ENCODE measurements at regions not wholly inside any gene's neighbourhood (a gene's known extent, or its start where the extent isn't known, plus 50 kb on each side); places are given as distances from the start of the nearest gene placed in this dataset.

GRCh38 chr1:118783095-118783758, 204.9 kb downstream of the TBX15 start (continued):
- no peak for TF ChIP-seq ZNF766 (CRISPR knock-in tag; IDR thresholded peaks at IDR 0.05; ENCODE audit: borderline replicate concordance)

- CTCF ChIA-PET (ENCODE audit: low intra/inter-chr PET ratio, low total read pairs), result no interaction called here
- H3K4me3 ChIP-seq (replicated peaks in 1 of 3; ENCODE audit: insufficient read depth in 1 of 3, low read depth in 2 of 3, low read length in 3 of 3), result no peak overlapping the region
- ATAC-seq, result no peak
- H3K36me3 ChIP-seq (replicated peaks in 1 of 2; ENCODE audit: control insufficient read depth in 1 of 2, insufficient read depth in 2 of 2, low read length in 2 of 2), result no peaks in the 10 kb centered on the region
- 0% methylated on average over 1 of the region's 1 CpG for WGBS (ENCODE audit: low lambda C conversion rate)
- POLR2A ChIA-PET, result no interaction called here
- no peak overlapping the region for H3K9ac ChIP-seq (ENCODE audit: insufficient read depth, low read depth, low read length)
- no peak overlapping the region for H2AFZ ChIP-seq (ENCODE audit: low read length)
- intact Hi-C loops (cut with micrococcal nuclease; ENCODE audit: unreplicated experiment) (no loop called here), in situ Hi-C loops (cut with HindIII; ENCODE audit: extremely low pct_ligation_motif_present, low pct_unique_long_range_greater_than_20kb) (no loop called here)
- H3K4me1 ChIP-seq (ENCODE audit: insufficient read depth, low read length), result no peaks in the 10 kb centered on the region
- no peak overlapping the region for H3K4me2 ChIP-seq (ENCODE audit: low read depth, low read length)
- BruUV-seq (replicated peaks), result no TSS peak
- H3K79me2 ChIP-seq (ENCODE audit: insufficient read depth, low read length), result no peaks in the 10 kb centered on the region
- no peak for FAIRE-seq
- no peak for DNase-seq (ENCODE audit: low spot score)
- H3K9me3 ChIP-seq (ENCODE audit: low read length), result no peaks in the 10 kb centered on the region
- no peaks in the 10 kb centered on the region for H4K20me1 ChIP-seq (ENCODE audit: insufficient read depth, low read length)
- H3K27ac ChIP-seq (ENCODE audit: extremely low read length, insufficient read depth, low read length), result no peak overlapping the region
- H3K27me3 ChIP-seq (ENCODE audit: control insufficient read depth in 1 of 2, insufficient read depth in 2 of 2, low read length in 2 of 2), result no peaks in the 10 kb centered on the region
- TF ChIP-seq ZNF318 (CRISPR knock-in tag; IDR thresholded peaks at IDR 0.05), result no peak
- no peak for TF ChIP-seq ZKSCAN8 (CRISPR knock-in tag; IDR thresholded peaks at IDR 0.05; ENCODE audit: borderline replicate concordance)
- no peak for TF ChIP-seq DZIP1 (CRISPR knock-in tag; IDR thresholded peaks at IDR 0.05)
- TF ChIP-seq ZFP91 (CRISPR knock-in tag; IDR thresholded peaks at IDR 0.05; ENCODE audit: borderline replicate concordance), result no peak
Measured at GRCh38 chr1:118773656-118774055, 214.5 kb downstream of the TBX15 start.
